ENCODE measurements at regions not wholly inside any gene's neighbourhood (a gene's known extent, or its start where the extent isn't known, plus 50 kb on each side); places are given as distances from the start of the nearest gene placed in this dataset.
"Not testable (repeated sequence)": the region's sequence is repeated elsewhere in the genome, so short reads cannot be mapped to it uniquely, and the experiment has no call there.

DNA sequence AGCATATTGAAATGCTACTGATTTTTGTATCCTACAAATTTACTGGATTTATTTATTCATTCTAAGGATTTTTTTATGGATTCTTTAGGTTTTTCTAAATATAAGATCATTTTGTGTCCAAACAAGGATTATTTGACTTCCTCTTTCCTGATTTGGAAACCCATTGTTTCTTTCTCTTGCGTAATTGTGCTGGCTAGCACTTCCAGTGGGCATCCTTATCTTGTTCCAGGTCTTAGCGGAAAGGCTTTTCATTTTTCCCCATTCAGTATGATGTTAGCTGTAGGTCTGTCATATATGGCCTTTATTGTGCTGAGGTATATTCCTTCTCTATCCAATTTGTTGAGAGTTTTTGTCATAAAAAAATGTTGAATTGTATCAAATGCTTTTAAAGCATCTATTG, 57.2 kb upstream of the RHOJ start:
- DNase-seq (ENCODE audit: low read depth in 2 of 2): peak; percentile 12 to 29

DNA sequence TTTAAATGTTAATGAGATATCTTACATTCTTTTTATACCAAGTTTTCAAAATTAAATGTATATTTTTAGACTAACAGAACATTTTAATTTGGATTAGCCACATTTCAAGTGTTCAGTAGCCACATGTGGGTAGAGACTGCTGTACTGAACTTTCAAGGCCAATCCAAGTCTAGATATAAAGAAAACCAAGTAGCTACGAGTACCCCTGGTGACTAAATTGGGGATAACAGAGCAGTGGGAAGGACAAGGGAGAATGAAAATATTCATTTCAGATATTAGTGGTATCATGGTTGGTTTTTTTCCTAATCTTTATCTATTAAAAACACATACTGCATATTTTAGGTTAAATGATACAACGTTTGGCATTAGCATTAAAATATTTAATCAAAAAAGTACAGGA, 69.4 kb upstream of the RHOJ start:
- DNase-seq (ENCODE audit: low read depth in 2 of 2): no peak

DNA sequence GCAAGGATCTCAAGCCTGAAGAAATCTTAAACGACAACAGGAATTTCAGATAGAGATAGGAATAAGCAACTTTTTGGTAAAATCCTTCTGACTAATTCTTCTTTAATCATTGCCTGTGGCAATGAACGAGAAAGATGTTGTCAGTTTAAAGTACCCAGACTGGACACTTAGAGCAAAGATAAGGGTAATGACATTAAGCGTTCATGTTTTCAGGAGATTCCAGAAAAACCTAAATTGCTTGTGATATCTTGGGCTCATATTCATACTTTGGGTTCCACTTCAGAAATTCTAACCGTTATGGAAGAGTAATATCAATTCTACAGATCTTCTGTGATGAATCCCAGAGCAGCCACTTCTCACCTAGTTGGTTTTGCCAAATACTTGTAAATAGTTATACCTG, 73.7 kb upstream of the RHOJ start:
- DNase-seq (ENCODE audit: low read depth in 2 of 2): no peak

DNA sequence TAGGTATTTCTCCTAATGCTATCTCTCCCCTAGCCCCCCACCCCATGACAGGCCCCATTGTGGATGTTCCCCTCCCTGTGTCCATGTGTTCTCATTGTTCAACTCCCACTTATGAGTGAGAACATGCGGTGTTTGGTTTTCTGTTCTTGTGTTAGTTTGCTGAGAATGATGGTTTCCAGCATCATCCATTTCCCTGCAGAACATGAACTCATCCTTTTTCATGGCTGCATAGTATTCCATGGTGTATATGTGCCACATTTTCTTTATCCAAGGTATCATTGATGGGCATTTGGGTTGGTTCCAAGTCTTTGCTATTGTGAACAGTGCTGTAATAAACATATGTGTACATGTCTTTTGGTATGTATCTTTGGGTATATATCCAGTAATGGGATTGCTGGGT, 61.2 kb upstream of the KCNH5 start:
- DNase-seq (ENCODE audit: low read depth in 2 of 2): not testable (repeated sequence)

DNA sequence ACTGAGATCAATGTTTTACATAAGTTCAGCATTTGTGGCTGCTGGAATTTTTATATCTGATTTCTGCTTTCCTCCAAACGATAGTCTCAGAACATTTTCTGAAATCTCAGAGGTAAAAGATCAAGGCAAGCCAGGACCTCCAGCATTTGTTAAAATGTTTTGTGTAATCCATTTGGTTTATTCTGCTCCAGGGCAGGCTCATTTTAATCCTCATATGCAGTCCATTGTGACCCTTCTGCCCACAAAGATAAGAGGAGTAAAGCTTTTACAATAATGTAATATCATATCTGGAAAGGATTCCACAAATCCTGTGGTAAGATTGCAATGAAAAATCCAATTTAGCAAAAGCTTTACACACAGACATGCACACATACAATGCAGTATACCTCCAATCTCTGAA, 55.3 kb upstream of the KCNH5 start:
- DNase-seq (ENCODE audit: low read depth in 2 of 2): no peak

DNA sequence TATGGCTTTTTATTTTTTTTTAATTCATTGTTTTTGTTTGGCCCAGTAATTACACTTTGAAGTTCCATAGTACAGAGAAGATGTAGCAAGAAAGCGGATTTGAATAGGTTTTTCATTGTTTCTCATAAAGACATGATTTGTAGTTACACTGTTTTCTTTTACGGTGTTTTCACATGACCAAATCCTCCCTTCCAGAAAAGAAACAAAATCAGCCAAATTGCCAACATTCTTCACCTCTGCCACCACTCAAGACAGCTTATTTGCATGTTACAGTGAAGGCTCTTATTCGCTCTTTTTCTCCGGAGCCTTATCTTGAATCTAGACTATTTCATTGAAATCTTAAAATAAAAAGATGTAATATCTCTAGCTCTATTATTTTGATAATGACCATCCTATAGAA, 50.9 kb upstream of the KCNH5 start:
- DNase-seq (ENCODE audit: low read depth in 2 of 2): no peak
